NCI-H1436 treated with DMSO at 0.1 percent for 48 hours (cell line): ENCODE measurements at regions not wholly inside any gene's neighbourhood (a gene's known extent, or its start where the extent isn't known, plus 50 kb on each side); places are given as distances from the start of the nearest gene placed in this dataset.
"Not testable (repeated sequence)": the region's sequence is repeated elsewhere in the genome, so short reads cannot be mapped to it uniquely, and the experiment has no call there.

Experiments
- DNase-seq: peaks from one replicate; lab custom pipeline; 2025; lab: John Stamatoyannopoulos, UW

DNA sequence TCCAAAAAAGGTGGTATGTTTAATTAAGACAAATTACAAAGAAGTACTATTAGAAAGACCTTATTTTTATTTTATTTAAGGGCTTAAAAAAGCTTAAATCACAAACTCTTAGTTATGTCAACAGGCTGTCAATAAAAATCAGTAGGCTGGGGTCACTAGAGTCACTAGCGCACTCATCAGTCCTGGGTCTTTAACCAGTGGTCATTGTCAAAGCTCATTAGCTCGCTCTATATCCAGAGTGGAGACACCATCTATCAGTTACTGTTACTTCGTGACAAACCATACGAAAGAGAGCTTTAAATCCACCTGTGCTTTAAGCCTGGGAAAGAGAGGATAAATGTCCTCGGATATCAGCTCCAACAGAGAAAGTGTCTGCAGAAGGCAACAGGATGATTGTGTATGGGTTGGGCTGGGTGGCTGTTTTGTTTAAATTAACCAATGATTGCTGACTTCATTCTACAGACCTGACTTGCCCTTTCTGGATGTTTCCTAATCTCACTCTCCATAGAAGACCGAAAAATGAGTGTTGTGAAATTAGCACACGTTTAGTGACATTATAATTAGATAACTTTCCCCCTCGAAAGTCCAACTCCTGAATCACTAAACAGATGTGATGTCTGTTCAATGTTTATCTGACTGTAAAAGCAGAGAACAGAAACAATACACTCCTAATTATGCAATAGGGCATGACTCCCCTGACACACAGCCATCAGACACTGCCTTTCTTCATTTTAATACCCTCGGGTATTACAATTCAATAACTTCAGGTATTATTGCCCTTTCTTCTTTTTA is 123.6 kb upstream of the TNPO1 start:
- peak; percentile 54 for DNase-seq

DNA sequence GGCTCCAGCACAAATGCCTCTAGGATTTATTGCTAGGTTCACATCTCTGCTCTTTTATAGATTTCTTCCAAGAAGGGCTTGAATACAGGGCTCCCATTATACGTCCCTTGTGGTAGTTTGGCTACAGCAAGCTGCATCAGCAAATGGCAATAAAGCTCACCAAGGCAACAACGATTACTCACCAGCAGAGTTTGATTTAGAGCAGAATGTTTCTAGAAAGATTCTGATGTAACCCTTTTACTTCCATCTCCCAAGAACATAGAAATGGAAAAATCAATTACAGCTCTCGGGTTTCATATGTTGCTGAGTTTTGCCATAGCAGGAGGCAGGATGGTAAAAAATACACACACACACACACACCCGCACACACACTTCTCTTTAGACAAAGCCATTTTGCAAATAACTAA is 124.2 kb upstream of the TNPO1 start:
- DNase-seq = peak; percentile 96

DNA sequence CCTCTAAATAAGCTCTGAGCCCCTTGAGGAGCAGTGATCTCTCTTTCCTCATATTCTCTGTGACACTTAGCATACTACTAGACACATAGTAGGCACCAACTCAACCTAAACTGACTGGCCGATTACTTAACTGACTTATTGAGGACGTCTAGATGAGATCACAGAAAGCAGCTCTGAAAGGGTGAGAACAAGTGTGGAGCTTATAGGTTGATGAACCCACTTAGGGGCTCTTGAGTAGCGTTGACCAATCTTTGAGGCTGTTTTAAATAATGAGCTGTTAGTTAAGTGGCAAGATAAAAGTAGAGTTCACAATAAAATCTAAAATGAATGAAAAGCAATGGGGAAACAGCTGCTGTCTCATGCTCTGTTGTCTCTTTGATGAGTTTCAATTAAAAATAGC is 124.7 kb upstream of the TNPO1 start:
- peak; percentile 96 for DNase-seq

DNA sequence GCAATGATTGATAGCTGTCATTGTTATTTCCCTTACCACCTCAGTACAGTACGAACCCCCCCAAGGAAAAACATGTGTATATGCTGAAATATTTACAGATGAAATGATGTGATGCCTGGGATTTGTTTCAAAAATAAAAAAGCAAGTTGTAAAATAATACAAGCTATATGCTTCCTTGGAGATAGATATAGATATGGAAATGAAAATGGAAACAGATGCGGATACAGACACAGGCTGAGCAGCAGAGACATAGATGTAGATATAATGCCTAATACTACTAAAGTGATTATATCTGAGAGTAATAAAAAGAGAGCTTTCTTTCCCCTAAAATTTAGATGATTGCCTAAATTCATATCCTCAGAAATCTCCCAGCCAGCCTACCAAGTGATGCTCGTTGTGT is 127.5 kb upstream of the TNPO1 start:
- DNase-seq = no peak

DNA sequence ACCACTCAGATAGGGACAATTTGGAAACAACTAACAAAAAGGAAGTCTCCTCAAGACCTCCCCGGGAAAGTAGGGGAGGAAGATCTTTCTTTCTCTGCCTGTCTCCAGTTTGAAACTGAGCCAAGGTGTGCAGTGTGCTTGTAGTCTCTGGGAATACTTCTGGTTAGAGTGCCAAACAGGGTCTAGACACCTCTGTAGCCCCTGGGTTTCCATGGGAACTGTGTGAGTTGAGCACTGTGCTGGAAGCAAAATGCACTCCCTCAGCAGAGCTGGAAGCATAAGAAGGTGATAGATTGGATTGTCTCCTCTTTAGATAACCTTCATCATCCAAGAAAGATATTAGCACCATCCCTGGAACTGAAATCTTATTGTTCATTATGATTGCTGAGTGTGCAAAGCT is 129.2 kb upstream of the TNPO1 start:
- DNase-seq = no peak

DNA sequence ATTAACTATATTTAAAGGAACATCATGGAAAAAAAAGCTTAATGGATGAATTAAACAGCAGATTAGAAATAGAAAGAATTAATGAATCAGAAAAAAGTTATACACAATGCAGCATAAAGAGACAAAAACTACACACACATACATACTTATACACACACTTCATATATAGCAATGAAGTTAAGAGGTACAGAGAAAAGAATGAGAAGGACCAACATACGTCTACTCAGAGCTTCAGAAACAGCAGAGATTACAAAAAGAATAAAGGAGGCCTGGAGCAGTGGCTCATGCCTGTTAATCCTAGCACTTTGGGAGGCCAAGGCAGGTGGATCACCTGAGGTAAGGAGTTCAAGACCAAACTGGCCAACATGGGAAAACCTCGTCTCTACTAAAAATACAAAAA is 133.9 kb upstream of the TNPO1 start:
- no peak for DNase-seq

DNA sequence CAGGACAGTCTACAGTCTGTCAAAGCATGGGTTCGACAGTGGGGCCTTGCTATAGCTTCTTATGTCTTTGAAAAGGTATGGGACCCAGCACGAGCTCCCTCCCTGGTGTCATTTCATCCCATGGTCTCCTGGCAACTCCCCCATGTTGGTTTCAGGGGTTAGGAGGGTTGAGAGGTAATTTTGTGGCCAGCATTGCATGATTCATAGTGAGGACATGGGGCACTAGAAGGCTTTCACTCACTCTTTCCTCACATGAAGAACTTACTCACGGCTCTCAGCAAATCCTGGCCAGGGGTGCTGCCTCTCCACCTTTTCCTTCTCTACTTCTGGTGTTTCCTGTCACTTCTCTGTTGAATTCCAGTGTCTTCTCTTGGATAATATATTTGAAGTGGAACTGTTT is 134.7 kb upstream of the TNPO1 start:
- no peak for DNase-seq

DNA sequence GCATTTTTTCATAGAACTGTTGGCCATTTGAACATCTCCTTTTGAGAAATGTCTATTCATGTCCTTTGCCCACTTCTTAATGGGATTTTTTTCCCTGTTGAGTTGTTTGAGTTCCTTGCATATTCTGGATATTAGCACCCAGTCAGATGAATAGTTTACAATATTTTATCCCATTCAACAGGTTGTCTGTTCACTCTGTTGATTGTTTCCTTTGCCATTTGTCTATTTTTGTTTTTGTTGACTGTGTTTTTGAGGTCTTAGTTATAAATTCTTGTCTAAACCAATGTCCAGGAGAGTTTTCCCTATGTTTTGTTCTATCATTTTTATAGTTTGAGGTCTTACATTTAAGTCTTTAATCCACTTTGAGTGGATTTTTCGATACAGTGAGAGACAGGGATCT is 139.0 kb upstream of the TNPO1 start:
- no peak for DNase-seq

DNA sequence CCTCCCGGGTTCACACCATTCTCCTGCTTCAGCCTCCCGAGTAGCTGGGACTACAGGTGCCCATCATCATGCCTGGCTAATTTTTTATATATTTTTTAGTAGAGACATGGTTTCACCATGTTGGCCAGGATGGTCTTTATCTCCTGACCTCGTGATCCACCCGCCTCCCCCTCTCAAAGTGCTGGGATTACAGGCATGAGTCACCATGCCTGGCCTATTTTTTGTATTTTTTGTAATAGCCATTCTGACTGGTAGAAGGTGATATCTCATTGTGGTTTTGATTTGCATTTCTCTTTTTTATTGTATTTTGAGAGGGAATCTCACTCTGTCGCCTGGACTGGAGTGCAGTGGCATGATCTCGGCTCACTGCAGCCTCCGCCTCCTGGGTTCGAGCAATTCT is 139.6 kb upstream of the TNPO1 start:
- not testable (repeated sequence) for DNase-seq

DNA sequence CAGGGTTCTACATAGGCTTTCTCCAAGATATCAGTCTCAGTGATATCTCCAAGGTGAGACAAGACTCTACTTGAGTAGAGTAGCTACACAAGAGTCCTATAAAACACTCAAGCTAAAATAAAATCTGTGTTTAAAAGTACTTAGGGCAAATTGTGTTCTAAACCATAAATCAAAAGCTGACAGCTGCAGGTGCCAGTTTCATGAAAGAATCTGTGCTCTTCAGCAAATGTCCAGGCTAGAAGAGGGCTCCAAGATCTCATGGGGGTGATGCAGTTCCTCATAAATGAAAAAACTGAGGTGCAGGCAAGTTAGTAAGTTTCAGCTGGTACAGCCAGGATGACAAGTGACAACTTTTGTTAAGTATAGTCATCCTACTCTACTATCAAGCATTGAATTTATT is 142.8 kb upstream of the TNPO1 start:
- DNase-seq = peak; percentile 52

DNA sequence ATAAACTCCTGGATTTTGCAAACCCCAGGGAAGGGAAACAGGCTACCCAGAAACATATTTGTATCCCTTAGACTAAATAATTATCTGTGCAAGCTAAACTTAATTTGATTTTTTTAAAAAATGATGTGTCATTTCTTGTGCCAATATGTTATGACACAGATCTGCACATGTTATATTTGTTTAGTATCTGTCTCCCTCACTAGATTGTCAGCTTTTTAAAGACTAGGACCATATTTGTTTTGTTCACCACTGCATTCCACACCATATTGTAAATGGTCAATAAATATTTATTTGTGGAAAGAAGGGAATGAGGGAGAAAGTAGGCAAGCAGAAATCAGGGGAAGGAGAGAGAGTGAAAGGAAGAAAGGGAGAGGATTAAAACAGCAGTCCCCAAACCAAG is 143.3 kb upstream of the TNPO1 start:
- DNase-seq = no peak

DNA sequence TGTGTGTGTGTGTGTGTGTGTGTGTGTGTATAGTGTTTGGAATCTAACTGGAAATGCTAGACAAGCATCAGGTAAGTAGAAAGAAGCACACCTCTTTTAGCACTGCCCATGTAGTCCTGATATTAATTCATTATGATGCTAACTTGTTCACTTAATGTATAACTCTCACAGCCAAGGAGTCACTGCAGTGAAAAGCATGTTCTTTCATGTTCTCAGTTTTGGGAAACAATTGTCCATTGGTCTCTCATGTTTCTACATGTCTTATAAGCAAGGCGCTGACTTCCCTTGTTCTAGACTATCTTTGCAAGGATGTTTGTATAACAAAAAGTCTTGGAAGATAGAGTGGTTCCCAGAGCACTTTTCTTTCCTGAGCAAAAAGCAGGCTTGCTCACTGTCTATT is 148.8 kb upstream of the TNPO1 start:
- no peak for DNase-seq

DNA sequence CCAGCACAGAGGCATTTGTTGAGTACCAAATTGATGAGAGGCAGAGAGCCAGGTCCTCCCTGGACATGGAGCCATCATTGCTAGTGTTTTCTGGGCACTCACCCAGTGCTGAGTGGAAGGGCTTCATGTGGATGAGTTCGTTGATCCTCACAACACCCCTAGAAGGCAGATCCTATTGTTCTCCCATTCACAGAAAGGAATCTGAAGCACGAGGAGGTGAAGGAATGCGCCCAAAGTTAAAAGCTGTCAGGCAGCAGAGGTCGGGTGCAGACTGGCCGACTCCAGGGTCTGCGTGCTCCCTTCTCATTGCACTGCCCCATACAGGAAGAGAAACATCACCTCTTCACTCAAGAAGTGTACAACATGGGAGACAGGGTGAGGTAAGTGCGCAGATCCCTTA is 153.5 kb upstream of the TNPO1 start:
- no peak for DNase-seq

DNA sequence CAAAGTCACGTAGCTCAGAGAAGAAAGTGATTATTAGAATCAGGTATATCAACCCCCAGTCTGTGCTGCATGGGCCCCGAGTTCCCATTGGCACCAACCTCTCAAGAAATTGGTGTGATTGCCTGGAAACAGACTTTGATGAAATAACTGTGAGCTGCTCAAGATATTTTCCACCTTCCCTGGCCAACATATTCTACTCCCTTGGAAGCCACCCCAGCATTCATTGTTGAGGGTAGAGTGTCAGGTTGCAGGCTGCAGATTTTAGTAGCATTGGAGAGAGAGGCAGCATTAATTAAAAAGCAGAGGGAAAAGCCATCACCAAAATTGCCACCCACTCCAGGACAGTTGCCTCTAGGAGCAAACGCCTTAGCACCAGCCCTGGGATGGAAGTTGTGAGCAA is 154.2 kb upstream of the TNPO1 start:
- no peak for DNase-seq

DNA sequence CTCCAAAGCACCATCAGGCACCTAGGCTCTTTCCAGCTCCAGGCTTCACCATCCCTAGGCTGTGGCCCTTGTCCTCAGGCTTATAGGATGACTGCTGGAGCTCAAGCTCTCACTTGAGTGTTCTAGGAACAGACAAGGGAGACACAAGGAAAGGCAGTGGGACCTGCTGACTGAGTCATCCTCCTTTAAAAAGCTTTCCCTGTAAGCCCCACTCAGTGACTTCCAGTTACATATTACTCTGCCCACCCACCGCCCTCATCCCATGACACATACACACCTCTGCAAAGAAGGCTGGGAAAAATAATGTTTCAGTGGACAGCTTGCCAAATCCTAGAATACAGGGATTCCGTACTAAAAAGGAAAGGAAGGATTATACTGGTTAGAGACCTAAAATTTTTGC is 154.2 kb upstream of the ZNF366 start:
- DNase-seq = no peak

DNA sequence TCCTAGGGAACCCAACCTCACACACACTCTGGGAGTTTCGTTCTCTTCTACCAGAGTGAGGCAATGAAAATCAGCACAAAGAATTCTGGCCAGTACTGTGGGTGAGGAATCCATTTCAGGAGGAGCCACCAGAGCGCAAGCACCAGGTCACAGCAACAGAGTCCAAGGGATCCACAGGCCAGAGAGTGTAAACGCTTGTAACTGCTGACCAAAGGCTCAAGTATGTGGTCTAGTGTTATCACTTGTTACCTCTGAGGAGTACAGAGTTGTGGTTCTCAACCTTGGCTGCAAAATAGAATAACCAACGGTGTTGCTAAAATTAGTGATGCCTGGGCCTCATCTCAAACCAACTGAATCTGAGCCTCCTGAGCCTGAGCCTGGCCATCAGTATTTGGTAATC is 152.5 kb upstream of the ZNF366 start:
- DNase-seq = no peak

DNA sequence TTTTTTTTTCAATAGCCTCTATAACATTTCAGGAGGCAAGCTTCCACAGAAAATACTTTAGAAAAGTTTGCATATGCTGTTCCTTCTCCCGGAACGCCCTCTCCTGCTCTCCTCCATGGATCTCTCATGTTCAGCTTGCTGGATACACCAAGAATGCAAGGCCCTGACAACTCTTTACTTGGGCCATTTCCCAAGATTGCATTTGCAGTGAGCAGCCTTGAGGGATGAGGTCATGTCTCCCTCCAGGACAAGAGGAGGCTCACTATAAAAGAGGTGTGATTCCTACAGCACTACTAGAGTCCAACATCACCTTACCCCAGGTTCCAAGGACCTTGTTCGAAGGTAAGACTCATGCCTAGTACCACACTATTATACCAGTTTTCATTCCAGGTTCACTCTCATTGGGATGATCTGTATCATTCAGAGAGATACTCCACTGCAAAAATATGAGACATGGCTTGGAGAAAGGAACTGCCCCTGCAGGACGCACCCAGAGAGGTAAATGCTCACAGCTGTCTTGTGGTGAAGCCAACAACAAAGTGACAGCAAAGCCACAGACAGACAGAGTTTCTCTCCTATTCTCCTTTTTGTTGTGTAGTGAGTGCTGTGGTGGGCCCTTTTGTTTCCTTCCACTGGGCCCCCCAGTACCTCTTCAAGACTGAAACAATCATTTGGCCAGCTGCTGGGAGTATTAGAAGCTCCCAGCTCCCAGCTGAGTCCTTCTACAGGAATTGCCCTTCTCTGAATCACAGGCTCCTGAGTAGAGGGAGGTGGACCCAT is 151.7 kb upstream of the ZNF366 start:
- no peak for DNase-seq

DNA sequence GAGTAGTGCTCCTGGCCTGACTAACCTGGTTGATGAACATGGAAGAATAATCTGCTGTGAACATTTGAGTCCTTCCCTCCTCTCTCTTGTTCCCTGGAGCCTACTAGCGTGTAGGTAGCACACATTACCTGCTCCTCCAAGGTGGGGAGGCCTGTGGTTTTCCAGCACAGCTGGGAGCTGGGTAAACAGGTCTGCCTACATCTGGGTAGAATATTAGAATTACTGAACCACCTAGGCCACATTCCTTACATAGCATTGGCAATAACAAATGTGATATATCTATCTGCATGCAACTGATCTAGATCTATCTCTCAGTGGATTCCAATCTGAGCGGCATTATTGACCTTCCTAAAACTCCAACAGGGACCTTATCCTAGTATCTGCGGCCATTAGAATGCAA is 151.0 kb upstream of the ZNF366 start:
- DNase-seq = no peak

DNA sequence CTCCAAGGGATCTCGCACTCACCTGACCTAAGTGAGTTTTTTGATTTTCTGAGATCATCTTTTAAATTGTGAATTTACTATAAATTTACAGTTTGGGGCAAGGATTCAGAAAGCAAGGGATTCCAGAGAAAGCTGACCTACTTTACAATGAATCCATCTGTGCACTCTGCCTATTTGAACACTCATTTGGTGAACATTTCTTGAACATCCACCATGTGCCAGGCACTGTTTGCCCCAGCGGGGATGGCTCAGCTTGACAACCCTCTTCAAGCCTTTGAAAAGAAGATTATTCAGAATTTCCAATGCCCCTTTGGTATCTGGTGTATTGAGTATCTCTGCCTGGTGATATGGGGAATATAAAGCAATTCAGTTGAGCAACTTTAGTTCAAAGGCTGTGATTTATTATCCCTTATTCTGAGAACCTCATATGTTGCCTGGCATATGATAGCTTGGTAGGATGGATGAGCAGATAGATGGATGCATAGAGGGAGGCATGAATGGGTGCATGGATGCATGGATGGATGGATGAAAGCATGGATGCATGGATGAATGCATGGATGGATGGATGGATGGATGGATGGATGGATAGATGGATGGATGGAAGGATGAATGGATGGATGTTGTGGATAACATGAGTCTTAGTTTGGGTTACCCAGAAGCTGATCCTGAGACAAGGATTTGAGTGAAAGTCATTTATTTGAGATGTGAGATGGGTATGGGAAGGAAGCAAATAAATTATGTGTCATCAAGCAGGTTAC is 149.7 kb upstream of the ZNF366 start:
- DNase-seq = no peak

DNA sequence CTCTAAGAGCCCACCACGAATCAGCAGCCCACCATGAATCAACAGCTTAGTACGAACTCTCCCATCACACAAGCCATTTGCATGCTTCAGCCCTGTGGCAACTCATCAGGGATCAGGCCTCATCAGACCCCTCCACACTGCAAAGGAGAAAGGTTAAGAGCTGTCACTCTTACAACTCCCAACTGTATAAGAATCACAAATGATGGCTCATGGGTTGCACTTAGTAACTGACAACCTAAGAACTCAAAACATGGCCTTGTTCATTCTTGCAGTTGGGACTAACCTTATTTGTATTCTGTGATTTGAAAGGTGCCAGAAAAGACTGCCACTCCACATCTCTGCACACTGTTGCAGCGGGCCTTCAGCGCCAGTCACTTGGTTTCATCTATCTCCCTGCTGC is 149.1 kb upstream of the ZNF366 start:
- DNase-seq = no peak

DNA sequence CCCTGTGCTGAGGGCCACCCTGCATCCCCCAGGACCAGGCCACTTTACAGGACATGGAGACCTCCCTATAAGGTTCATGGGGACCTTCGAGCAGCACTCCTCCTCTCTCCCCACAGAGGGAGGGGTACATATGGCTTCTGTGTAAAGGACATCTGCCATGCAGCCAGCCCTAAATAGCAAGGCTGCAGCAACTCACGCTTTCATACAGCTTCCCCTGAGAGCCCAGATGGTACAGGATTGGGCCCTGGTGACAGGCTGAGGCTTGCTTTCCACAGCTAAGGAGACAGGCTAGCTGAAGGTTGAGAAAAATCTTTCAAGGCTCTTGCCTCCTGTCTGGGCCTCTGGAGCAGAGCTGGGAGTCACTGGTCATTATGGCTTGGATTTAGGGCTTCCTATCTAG is 147.0 kb upstream of the ZNF366 start:
- no peak for DNase-seq

DNA sequence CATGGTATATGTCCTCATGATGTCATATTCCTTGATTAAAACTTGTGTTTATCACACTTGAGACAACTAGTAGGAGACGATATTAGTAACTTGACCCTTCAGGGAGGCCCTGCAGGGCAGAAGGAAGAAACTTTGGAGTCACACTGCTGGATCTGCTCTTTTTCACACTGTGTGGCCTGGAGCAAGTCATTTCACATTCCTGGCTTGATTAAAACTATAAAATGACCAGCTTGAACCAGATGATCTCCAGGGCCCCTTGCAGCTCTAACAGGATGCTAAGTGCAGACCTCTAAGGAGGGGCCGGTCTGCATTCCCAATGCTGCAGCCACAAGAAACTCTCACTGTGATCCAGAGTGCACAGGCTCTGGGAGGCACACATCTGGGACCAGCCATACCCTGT is 146.4 kb upstream of the ZNF366 start:
- no peak for DNase-seq

DNA sequence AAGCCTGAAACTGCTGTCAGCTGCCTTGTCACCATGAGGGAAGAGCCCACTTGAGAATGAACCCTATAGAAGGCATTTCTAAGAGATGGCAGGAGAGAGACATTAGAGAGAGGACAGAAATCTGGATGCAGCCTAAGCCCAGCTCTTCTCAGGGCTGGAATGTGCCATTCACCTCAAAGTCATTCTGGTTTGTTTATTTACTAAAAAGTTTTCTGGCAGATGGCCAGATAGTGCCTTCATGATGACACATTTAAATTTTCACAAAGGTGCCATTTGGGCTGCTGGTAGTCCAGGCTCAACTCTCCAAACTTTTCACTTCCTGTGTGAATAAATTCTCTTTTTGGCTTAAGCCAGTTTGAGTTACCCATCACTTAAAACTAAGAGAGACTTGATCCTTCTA is 144.6 kb upstream of the ZNF366 start:
- no peak for DNase-seq
